GM12878 (cell line): ENCODE measurements at regions not wholly inside any gene's neighbourhood (a gene's known extent, or its start where the extent isn't known, plus 50 kb on each side); places are given as distances from the start of the nearest gene placed in this dataset.

ENCODE experiments used
- ATAC-seq: fragments of 200-7000 bp; cut with Tn5 transposase; 3 replicates; pipeline ENCODE4 v1.9.1; 2020; ENCODE audit warnings: mild to moderate bottlenecking, moderate library complexity
- BruUV-seq: library from RNA; stranded (reverse); fragments of 400-500 nt; replicated peaks from 2 replicates; lab custom pipeline; 2021; lab: Mats Ljungman, UMichigan
- CTCF ChIA-PET: fragments of 300-600 bp; sonication (Branson Sonifier 250); formaldehyde crosslinking; extraction: SDS; loops from one replicate; lab custom pipeline; 2021; ENCODE audit warnings: inconsistent platforms; lab: Yijun Ruan, JAX
- POLR2A ChIA-PET: fragments of 350-600 bp; formaldehyde crosslinking; extraction: SDS; loops from one replicate; lab custom pipeline; 2021; ENCODE audit warnings: inconsistent platforms; lab: Charles Lee
- RAD21 ChIA-PET: fragments of 300-600 bp; sonication (Branson Sonifier 250); formaldehyde crosslinking; loops from one replicate; lab custom pipeline; 2023; ENCODE audit warnings: antibody characterized with exemption; ENCODE audit not compliant: unreplicated experiment; lab: Charles Lee
- SMC1A ChIA-PET: fragments of 300-600 bp; sonication (Branson Sonifier 250); formaldehyde crosslinking; loops from one replicate; lab custom pipeline; 2023; ENCODE audit not compliant: unreplicated experiment, uncharacterized antibody; lab: Charles Lee
- DNase-seq: peaks from one replicate; pipeline ENCODE4 v3.0.0-alpha.2; 2011; ENCODE audit warnings: low read depth, low spot score
- FAIRE-seq: peaks from 3 replicates; lab custom pipeline; 2011; peaks lifted over from hg19 to GRCh38; lab: Jason Lieb, UNC
- H2AFZ ChIP-seq: 2 replicates; pipeline ENCODE4 v1.6.0; 2011; ENCODE audit warnings: low read depth, low read length, control low read depth; ENCODE audit not compliant: control insufficient read depth
- H3K27ac ChIP-seq: 2 replicates; pipeline ENCODE4 v1.5.1; 2011; ENCODE audit warnings: control low read depth; ENCODE audit not compliant: control insufficient read depth, insufficient read depth
- H3K27me3 ChIP-seq, 2 experiments: replicated peaks in 1 of 2; 2 replicates each; pipeline versions ENCODE4 v1.6.0 to v1.6.1; 2011; ENCODE audit warnings: low read length in 1 of 2; ENCODE audit not compliant: control insufficient read depth in 2 of 2, insufficient read depth in 2 of 2
- H3K36me3 ChIP-seq, 2 experiments: 2 replicates each; pipeline ENCODE4 v1.5.1; 2011; ENCODE audit warnings: low read length in 1 of 2; ENCODE audit not compliant: control insufficient read depth in 2 of 2, insufficient read depth in 2 of 2
- H3K4me1 ChIP-seq: 2 replicates; pipeline ENCODE4 v1.6.1; 2011; ENCODE audit warnings: mild to moderate bottlenecking, low read length, moderate library complexity, mixed read lengths; ENCODE audit not compliant: control insufficient read depth, insufficient read depth
- H3K4me2 ChIP-seq: 2 replicates; pipeline ENCODE4 v1.6.0; 2011; ENCODE audit warnings: control low read depth; ENCODE audit not compliant: control insufficient read depth, insufficient read depth
- H3K4me3 ChIP-seq: fragments of 200-600 bp; sonication (generic); 2 replicates; pipeline ENCODE4 v1.5.1; 2016
- H3K79me2 ChIP-seq: 2 replicates; pipeline ENCODE4 v1.6.0; 2011; ENCODE audit warnings: low read length; ENCODE audit not compliant: control insufficient read depth, insufficient read depth
- H3K9ac ChIP-seq: 2 replicates; pipeline ENCODE4 v1.8.0; 2011; ENCODE audit warnings: low read length, control low read depth, mixed read lengths; ENCODE audit not compliant: control insufficient read depth, insufficient read depth
- H3K9me3 ChIP-seq: replicated peaks from 3 replicates; pipeline ENCODE4 v1.5.1; 2011; ENCODE audit warnings: mild to moderate bottlenecking, low read length; ENCODE audit not compliant: control insufficient read depth, insufficient read depth
- H4K20me1 ChIP-seq: 2 replicates; pipeline ENCODE4 v1.6.0; 2011; ENCODE audit not compliant: control insufficient read depth, insufficient read depth
- CHD1 ChIP-seq: IDR thresholded peaks from 2 replicates; pipeline ENCODE4 v1.6.1; 2012; ENCODE audit warnings: low read depth, low read length, improper control_type of control experiment
- ESRRA ChIP-seq: IDR thresholded peaks from 2 replicates; pipeline ENCODE4 v1.6.1; 2012; ENCODE audit warnings: mild to moderate bottlenecking, low read length, improper control_type of control experiment
- RELA ChIP-seq: fragments of 450-650 bp; IDR thresholded peaks from 2 replicates; pipeline ENCODE4 v1.8.0; 2014; ENCODE audit warnings: borderline replicate concordance; ENCODE audit not compliant: partially characterized antibody
- SMARCA5 ChIP-seq: fragments of 450-650 bp; IDR thresholded peaks from 2 replicates; pipeline ENCODE4 v1.6.1; 2017; ENCODE audit warnings: mild to moderate bottlenecking
- WGBS: methylation state at CpG from one replicate; pipeline ENCODE4 v1.1.6; 2016; ENCODE audit warnings: low lambda C conversion rate; ENCODE audit not compliant: insufficient replicate concordance, insufficient coverage; ENCODE audit errors: missing lambda C conversion rate; 5-methylcytosine and 5-hydroxymethylcytosine counted together
- in situ Hi-C: fragments of 300-500 bp; cut with MboI; formaldehyde crosslinking; loops from 9 replicates; pipeline ENCODE4 v1.14.3; 2018; ENCODE audit warnings: mixed read lengths
- intact Hi-C: fragments of 100-400 bp; cut with micrococcal nuclease; formaldehyde crosslinking; loops from one replicate; pipeline ENCODE4 v1.14.2; 2022; ENCODE audit not compliant: unreplicated experiment
- TF ChIP-seq, protein P1 (sequence below): fragments of 450-650 bp; IDR thresholded peaks from 2 replicates; pipeline ENCODE4 v1.6.1; 2017; ENCODE audit warnings: mild to moderate bottlenecking, moderate library complexity
- TF ChIP-seq, protein P2 (sequence below): IDR thresholded peaks from 2 replicates; pipeline ENCODE4 v1.6.1; 2011; ENCODE audit warnings: mild to moderate bottlenecking, low read depth, low read length, moderate library complexity; ENCODE audit not compliant: insufficient replicate concordance
- TF ChIP-seq, protein P3 (sequence below): IDR thresholded peaks from 2 replicates; pipeline ENCODE4 v1.6.1; 2012; ENCODE audit warnings: low read depth, low read length, improper control_type of control experiment

DNA sequence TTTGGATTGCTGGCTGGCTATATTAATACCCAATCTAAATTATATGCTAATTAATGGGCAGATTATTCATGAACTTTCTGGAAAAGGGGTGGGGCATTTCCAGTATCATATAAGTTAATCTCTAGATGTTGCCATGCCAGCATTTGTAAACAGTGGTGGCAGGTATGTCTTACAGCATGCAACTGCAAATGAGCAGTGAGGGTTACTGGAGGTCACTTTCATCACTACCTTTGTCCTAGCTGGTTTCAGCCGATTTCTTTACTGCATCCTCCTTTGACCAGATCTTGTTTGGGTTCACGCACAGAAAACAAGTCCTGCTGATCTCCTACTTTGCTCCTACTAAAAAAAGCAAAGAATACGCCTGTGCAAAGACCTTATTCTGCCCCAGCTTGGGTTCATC is 89.1 kb upstream of the USP47 start:
- 40% methylated on average over 3 of the region's 3 CpGs for WGBS
- H3K27ac ChIP-seq = no peak overlapping the region
- no peaks in the 10 kb centered on the region for H3K4me1 ChIP-seq
- no peak for TF ChIP-seq RELA
- TF ChIP-seq SMARCA5 = no peak
- DNase-seq = no peak
- no peaks in the 10 kb centered on the region for H3K9me3 ChIP-seq
- intact Hi-C loops (no loop called here), in situ Hi-C loops (no loop called here)
- H3K27me3 ChIP-seq = peaks cover 0 to 1% of the 10 kb centered on the region in 2 experiments; a peak in 2 of 4 replicates
- no peak for ATAC-seq
- H3K79me2 ChIP-seq = no peaks in the 10 kb centered on the region
- H3K9ac ChIP-seq = no peak overlapping the region
- ChIA-PET CTCF (interaction anchor here (1.0 to 1.4 kb wide), 2 partner anchors 9 to 35 kb away, joined by 3 to 4 read pairs; no protein-coding TSS in a partner anchor), POLR2A (no interaction called here), RAD21 (no interaction called here), SMC1A (interaction anchor here (0.9 kb wide), 1 partner anchor 149 kb away, joined by 4 read pairs; no protein-coding TSS in a partner anchor)
- H3K4me3 ChIP-seq = no peak overlapping the region
- BruUV-seq = no TSS peak
- no peak for FAIRE-seq
- no peaks in the 10 kb centered on the region for H3K36me3 ChIP-seq
- H2AFZ ChIP-seq = no peak overlapping the region
- no peak overlapping the region for H3K4me2 ChIP-seq
- H4K20me1 ChIP-seq = no peaks in the 10 kb centered on the region

DNA sequence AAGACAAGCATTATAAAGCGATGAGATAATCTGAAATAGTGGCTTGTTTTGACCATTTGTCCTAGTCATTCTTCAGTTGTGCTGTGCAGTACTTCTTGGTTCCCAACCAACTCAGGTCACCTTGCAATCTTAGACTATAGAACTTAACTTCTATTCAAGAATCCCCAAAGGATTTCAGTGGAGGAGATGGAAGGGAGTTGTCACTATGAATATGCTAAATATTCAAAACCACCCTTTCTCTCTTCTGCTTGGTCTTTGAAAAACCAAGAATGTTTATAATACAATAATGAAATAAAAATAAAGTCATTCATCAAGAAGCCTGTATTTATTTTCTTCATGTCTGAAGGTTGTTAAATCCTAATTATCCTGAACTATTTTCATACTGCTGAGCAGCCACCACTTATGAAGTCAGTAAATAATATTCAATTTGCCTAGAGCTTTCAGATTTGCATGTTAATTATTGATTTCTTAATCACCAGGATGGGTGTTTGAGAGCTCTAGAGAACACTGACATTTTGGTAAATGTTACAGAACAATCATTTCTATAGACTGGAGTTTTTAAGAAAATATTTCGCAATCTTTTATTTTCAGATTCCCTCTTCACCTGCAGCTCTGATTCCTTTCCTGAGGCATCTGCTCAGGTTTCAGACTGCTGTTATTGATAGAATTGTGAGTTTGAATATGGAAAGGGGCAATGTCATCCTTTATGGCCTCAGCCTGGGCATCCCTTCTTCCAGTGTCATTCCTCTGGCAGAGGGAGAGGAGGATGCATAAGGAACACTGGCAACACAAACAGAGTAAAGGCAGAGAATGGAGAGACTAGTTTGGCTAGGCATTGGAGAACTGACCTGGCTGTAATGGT is 91.5 kb upstream of the USP47 start:
- WGBS = 58% methylated on average over 2 of the region's 2 CpGs
- Histone ChIP-seq H3K27me3 (peaks cover 0 to 1% of the 10 kb centered on the region in 2 experiments; a peak in 1 of 4 replicates), H3K36me3 (no peaks in the 10 kb centered on the region), H3K4me2 (no peak overlapping the region), H2AFZ (no peak overlapping the region), H3K9me3 (no peaks in the 10 kb centered on the region), H4K20me1 (no peaks in the 10 kb centered on the region), H3K79me2 (no peaks in the 10 kb centered on the region), H3K27ac (no peak overlapping the region), H3K4me3 (no peak overlapping the region)
- no peak for DNase-seq
- SMC1A ChIA-PET = no interaction called here
- in situ Hi-C loops = no loop called here
- no TSS peak for BruUV-seq
- POLR2A ChIA-PET = no interaction called here
- no peak for TF ChIP-seq ESRRA
- TF ChIP-seq, protein P1, sequence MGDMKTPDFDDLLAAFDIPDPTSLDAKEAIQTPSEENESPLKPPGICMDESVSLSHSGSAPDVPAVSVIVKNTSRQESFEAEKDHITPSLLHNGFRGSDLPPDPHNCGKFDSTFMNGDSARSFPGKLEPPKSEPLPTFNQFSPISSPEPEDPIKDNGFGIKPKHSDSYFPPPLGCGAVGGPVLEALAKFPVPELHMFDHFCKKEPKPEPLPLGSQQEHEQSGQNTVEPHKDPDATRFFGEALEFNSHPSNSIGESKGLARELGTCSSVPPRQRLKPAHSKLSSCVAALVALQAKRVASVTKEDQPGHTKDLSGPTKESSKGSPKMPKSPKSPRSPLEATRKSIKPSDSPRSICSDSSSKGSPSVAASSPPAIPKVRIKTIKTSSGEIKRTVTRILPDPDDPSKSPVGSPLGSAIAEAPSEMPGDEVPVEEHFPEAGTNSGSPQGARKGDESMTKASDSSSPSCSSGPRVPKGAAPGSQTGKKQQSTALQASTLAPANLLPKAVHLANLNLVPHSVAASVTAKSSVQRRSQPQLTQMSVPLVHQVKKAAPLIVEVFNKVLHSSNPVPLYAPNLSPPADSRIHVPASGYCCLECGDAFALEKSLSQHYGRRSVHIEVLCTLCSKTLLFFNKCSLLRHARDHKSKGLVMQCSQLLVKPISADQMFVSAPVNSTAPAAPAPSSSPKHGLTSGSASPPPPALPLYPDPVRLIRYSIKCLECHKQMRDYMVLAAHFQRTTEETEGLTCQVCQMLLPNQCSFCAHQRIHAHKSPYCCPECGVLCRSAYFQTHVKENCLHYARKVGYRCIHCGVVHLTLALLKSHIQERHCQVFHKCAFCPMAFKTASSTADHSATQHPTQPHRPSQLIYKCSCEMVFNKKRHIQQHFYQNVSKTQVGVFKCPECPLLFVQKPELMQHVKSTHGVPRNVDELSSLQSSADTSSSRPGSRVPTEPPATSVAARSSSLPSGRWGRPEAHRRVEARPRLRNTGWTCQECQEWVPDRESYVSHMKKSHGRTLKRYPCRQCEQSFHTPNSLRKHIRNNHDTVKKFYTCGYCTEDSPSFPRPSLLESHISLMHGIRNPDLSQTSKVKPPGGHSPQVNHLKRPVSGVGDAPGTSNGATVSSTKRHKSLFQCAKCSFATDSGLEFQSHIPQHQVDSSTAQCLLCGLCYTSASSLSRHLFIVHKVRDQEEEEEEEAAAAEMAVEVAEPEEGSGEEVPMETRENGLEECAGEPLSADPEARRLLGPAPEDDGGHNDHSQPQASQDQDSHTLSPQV = no peak
- TF ChIP-seq, protein P2, sequence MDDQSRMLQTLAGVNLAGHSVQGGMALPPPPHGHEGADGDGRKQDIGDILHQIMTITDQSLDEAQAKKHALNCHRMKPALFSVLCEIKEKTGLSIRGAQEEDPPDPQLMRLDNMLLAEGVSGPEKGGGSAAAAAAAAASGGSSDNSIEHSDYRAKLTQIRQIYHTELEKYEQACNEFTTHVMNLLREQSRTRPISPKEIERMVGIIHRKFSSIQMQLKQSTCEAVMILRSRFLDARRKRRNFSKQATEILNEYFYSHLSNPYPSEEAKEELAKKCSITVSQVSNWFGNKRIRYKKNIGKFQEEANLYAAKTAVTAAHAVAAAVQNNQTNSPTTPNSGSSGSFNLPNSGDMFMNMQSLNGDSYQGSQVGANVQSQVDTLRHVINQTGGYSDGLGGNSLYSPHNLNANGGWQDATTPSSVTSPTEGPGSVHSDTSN = no peak
- no peak for TF ChIP-seq CHD1
- TF ChIP-seq, protein P3, sequence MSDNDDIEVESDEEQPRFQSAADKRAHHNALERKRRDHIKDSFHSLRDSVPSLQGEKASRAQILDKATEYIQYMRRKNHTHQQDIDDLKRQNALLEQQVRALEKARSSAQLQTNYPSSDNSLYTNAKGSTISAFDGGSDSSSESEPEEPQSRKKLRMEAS = no peak
- TF ChIP-seq, all 136 proteins: peak for 0
- ChIA-PET CTCF (no interaction called here), RAD21 (no interaction called here)
- intact Hi-C loops = no loop called here
- no peak for FAIRE-seq
- Histone ChIP-seq H3K9ac (no peak overlapping the region), H3K4me1 (no peaks in the 10 kb centered on the region)
- no peak for ATAC-seq
